ENCODE measurements at regions not wholly inside any gene's neighbourhood (a gene's known extent, or its start where the extent isn't known, plus 50 kb on each side); places are given as distances from the start of the nearest gene placed in this dataset.

- TF ChIP-seq CTCF (conservative IDR thresholded peaks at IDR 0.05 in 1 of 2, IDR thresholded peaks at IDR 0.05 in 1 of 2; ENCODE audit: extremely low read depth in 1 of 2, insufficient read depth in 1 of 2, low read depth in 1 of 2, low read length in 2 of 2) (no peak), EZH2 (IDR thresholded peaks at IDR 0.05; ENCODE audit: borderline replicate concordance, low read length) (no peak)
These were observed 794.2 kb downstream of the DHX35 start for GRCh38 chr20:39756369-39756768.
